Body of pancreas (tissue), 4 donors: ENCODE measurements at regions not wholly inside any gene's neighbourhood (a gene's known extent, or its start where the extent isn't known, plus 50 kb on each side); places are given as distances from the start of the nearest gene placed in this dataset.

ENCODE experiments used
- CTCF ChIP-seq, 7 experiments: fragments of 450-650 bp in 4 of 7; fragments of 200-600 bp in 3 of 7; sonication (generic) in 3 of 7; IDR thresholded peaks; one replicate each; pipeline ENCODE4 v1.5.1; 2016 to 2019; ENCODE audit warnings: antibody characterized with exemption in 7 of 7
- POLR2A ChIP-seq, 3 donors: fragments of 450-650 bp; IDR thresholded peaks; one replicate each; pipeline ENCODE4 v1.6.1; 2016; ENCODE audit warnings: antibody characterized with exemption in 3 of 3, mild to moderate bottlenecking in 2 of 3

GRCh38 chr4:14529653-14530052, 472.6 kb upstream of the CPEB2 start:
- TF ChIP-seq CTCF (IDR thresholded peaks at IDR 0.05): no peak
- TF ChIP-seq POLR2A (IDR thresholded peaks at IDR 0.05): no peak
